ENCODE measurements at regions not wholly inside any gene's neighbourhood (a gene's known extent, or its start where the extent isn't known, plus 50 kb on each side); places are given as distances from the start of the nearest gene placed in this dataset.

DNA sequence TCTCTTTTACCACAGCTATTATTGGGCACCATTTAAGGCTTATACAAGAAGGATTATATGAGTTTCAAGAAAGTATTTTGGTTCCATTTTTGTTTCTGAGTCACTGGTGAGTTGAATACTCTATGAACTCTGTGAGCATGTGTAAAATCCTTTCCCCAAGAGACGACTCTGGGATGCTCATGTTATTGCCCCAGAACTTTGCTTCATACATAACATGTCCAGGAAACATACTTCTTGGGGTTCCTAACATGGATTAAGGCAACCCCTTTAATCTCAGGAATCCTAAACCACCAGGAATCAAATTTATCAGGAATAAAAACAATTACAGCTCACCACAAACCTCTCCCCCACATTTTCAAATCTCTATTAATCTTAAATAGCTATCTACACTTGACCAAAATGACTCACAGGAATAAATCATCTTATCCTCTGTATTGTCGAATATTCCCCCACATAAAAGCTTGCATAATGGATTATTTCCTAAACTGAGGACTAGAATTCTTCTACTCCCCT lies 117.5 kb upstream of the COL21A1 start:
- H4K91ac ChIP-seq (replicated peaks; ENCODE audit: insufficient read length, low read length) = no peak overlapping the region
- H2AK5ac ChIP-seq (ENCODE audit: low read depth, low read length) = no peak overlapping the region
- TF ChIP-seq NANOG (IDR thresholded peaks at IDR 0.05; ENCODE audit: insufficient read depth, low read depth, low read length, poor library complexity, severe bottlenecking) (no peak), EP300 (IDR thresholded peaks at IDR 0.05; ENCODE audit: borderline replicate concordance in 1 of 2, low read depth in 2 of 2, low read length in 2 of 2) (no peak), SP1 (IDR thresholded peaks at IDR 0.05; ENCODE audit: low read depth, low read length) (no peak), TAF7 (optimal IDR thresholded peaks at IDR 0.05; ENCODE audit: borderline replicate concordance, low read depth, low read length) (no peak), ATF2 (IDR thresholded peaks at IDR 0.05; ENCODE audit: low read length) (no peak), RNF2 (IDR thresholded peaks at IDR 0.05; ENCODE audit: borderline replicate concordance, low read depth, low read length, missing control alignments, poor library complexity, severe bottlenecking) (no peak), SRF (IDR thresholded peaks at IDR 0.05; ENCODE audit: low read depth, low read length) (no peak), SIX5 (IDR thresholded peaks at IDR 0.05; ENCODE audit: low read depth, low read length) (no peak), EGR1 (IDR thresholded peaks at IDR 0.05; ENCODE audit: borderline replicate concordance, low read depth, low read length) (no peak)
- CTCF ChIA-PET (ENCODE audit: partially characterized antibody) = interaction anchor here (0.6 to 1.4 kb wide), 5 partner anchors 8 to 230 kb away, joined by 3 to 6 read pairs (median 5); no protein-coding TSS in a partner anchor
- no peaks in the 10 kb centered on the region for H3K36me3 ChIP-seq (ENCODE audit: control insufficient read depth in 2 of 4, insufficient read depth in 4 of 4, low read length in 3 of 4)
- H2BK15ac ChIP-seq (ENCODE audit: low read length) = no peak overlapping the region
- H3K4me1 ChIP-seq (replicated peaks in 1 of 4; ENCODE audit: control insufficient read depth in 3 of 4, insufficient read depth in 4 of 4, low read length in 3 of 4) = no peaks in the 10 kb centered on the region; a peak in 1 of 7 replicates
- H2AFZ ChIP-seq (ENCODE audit: low read length) = no peak overlapping the region
- H3K23ac ChIP-seq (ENCODE audit: insufficient read length) = no peak overlapping the region
- H2BK120ac ChIP-seq (replicated peaks; ENCODE audit: low read depth, low read length) = no peak overlapping the region
- H3K79me2 ChIP-seq (ENCODE audit: control insufficient read depth in 1 of 2, insufficient read depth in 2 of 2, low read length in 2 of 2) = no peaks in the 10 kb centered on the region
- H2BK5ac ChIP-seq (ENCODE audit: low read depth, low read length) = no peak overlapping the region
- no peaks in the 10 kb centered on the region for H3K27me3 ChIP-seq (replicated peaks in 1 of 4; ENCODE audit: control insufficient read depth in 3 of 4, extremely low read depth in 1 of 4, insufficient read depth in 3 of 4, low read length in 3 of 4)
- H3K4ac ChIP-seq (replicated peaks; ENCODE audit: insufficient read length, low read depth, low read length) = no peak overlapping the region
- no peak overlapping the region for H3K27ac ChIP-seq (ENCODE audit: low read depth, low read length)
- H4K8ac ChIP-seq (ENCODE audit: extremely low read depth, insufficient read depth, low read length) = no peak overlapping the region
- H3K9ac ChIP-seq (replicated peaks in 1 of 4; ENCODE audit: extremely low read depth in 1 of 4, low read depth in 3 of 4, low read length in 3 of 4) = no peak overlapping the region
- no peaks in the 10 kb centered on the region for H3K9me3 ChIP-seq (ENCODE audit: insufficient read depth in 2 of 2, low read depth in 1 of 2, low read length in 1 of 2)
- no peak overlapping the region for H3K4me3 ChIP-seq (ENCODE audit: extremely low read depth in 1 of 4, insufficient read depth in 2 of 4, low read depth in 3 of 4, low read length in 4 of 4)
- H3K56ac ChIP-seq (replicated peaks; ENCODE audit: insufficient read length, low read depth, low read length) = no peak overlapping the region
- H3K14ac ChIP-seq (ENCODE audit: insufficient read length) = no peak overlapping the region
- H2BK20ac ChIP-seq (ENCODE audit: low read length) = no peak overlapping the region
- no peak overlapping the region for H4K5ac ChIP-seq (ENCODE audit: insufficient read length, low read depth, low read length)
- H3K23me2 ChIP-seq (ENCODE audit: low read depth, low read length) = no peaks in the 10 kb centered on the region
- WGBS, 2 experiments (ENCODE audit: extremely low coverage in 1 of 2, insufficient coverage in 1 of 2, insufficient read length in 1 of 2, insufficient replicate concordance in 2 of 2, low coverage in 1 of 2, low lambda C conversion rate in 2 of 2, missing lambda C conversion rate in 1 of 2) = 73% methylated on average over 2 of the region's 2 CpGs; no CpG with 5 or more reads in 1 of the 2 experiments
- H2BK12ac ChIP-seq (ENCODE audit: low read depth, low read length) = no peak overlapping the region
- no peak overlapping the region for H3K4me2 ChIP-seq (ENCODE audit: insufficient read depth in 1 of 2, low read depth in 2 of 2, low read length in 2 of 2)
- H3K18ac ChIP-seq (ENCODE audit: extremely low read depth, low read length) = no peak overlapping the region
- no peak for FAIRE-seq
- H4K20me1 ChIP-seq (replicated peaks in 1 of 2; ENCODE audit: control insufficient read depth in 1 of 2, insufficient read depth in 2 of 2, low read length in 2 of 2) = no peaks in the 10 kb centered on the region
- POLR2A ChIA-PET (ENCODE audit: partially characterized antibody) = no interaction called here
- no peak for DNase-seq (ENCODE audit: low read depth in 1 of 2, low spot score in 2 of 2)
- no peaks in the 10 kb centered on the region for H3K79me1 ChIP-seq (ENCODE audit: low read depth, low read length)
